Ishikawa (cell line): ENCODE measurements at regions not wholly inside any gene's neighbourhood (a gene's known extent, or its start where the extent isn't known, plus 50 kb on each side); places are given as distances from the start of the nearest gene placed in this dataset.

Source experiments
- CEBPB ChIP-seq: IDR thresholded peaks from 2 replicates; pipeline ENCODE4 v1.6.1; 2012
- CREB1 ChIP-seq: IDR thresholded peaks from 2 replicates; pipeline ENCODE4 v1.6.1; 2012; ENCODE audit warnings: low read depth
- EP300 ChIP-seq: IDR thresholded peaks from 2 replicates; pipeline ENCODE4 v1.6.1; 2012; ENCODE audit warnings: borderline replicate concordance
- NFIC ChIP-seq: IDR thresholded peaks from 2 replicates; pipeline ENCODE4 v1.6.1; 2012
- REST ChIP-seq: IDR thresholded peaks from 2 replicates; pipeline ENCODE4 v1.6.1; 2012; ENCODE audit warnings: low read depth, mild to moderate bottlenecking
- TAF1 ChIP-seq: IDR thresholded peaks from 2 replicates; pipeline ENCODE4 v1.6.1; 2012; ENCODE audit warnings: low read depth, mild to moderate bottlenecking
- TEAD4 ChIP-seq: IDR thresholded peaks from 2 replicates; pipeline ENCODE4 v1.6.1; 2012
- YY1 ChIP-seq: IDR thresholded peaks from 2 replicates; pipeline ENCODE4 v1.6.1; 2012; ENCODE audit warnings: low read depth

GRCh38 chr2:9071584-9072124 lies 68.2 kb upstream of the MBOAT2 start:
- TF ChIP-seq TEAD4 (no peak), CREB1 (no peak), TAF1 (no peak), REST (no peak), NFIC (no peak), YY1 (no peak), EP300 (no peak), CEBPB (no peak)
